Liver (tissue), 8 donors: ENCODE measurements at regions not wholly inside any gene's neighbourhood (a gene's known extent, or its start where the extent isn't known, plus 50 kb on each side); places are given as distances from the start of the nearest gene placed in this dataset.

Source experiments
- DNase-seq: peaks from one replicate; pipeline ENCODE4 v3.0.0-alpha.2; 2017; ENCODE audit warnings: low spot score
- H3K27ac ChIP-seq, 2 donors: one replicate each; pipeline ENCODE4 v1.7.0; 2013; ENCODE audit warnings: inconsistent platforms in 2 of 2, low read length in 2 of 2, control low read depth in 1 of 2, low read depth in 1 of 2, mild to moderate bottlenecking in 1 of 2
- H3K27me3 ChIP-seq, 4 donors: one replicate each; pipeline versions ENCODE4 v1.6.1 to v1.7.0; 2013; ENCODE audit warnings: low read length in 3 of 4, inconsistent platforms in 1 of 4, mild to moderate bottlenecking in 1 of 4, moderate library complexity in 1 of 4; ENCODE audit not compliant: control insufficient read depth in 4 of 4, insufficient read depth in 4 of 4
- H3K36me3 ChIP-seq, 4 donors: one replicate each; pipeline versions ENCODE4 v1.6.1 to v1.7.0; 2013; ENCODE audit warnings: low read length in 3 of 4, mild to moderate bottlenecking in 3 of 4, low read depth in 1 of 4, moderate library complexity in 1 of 4; ENCODE audit not compliant: control insufficient read depth in 4 of 4, insufficient read depth in 3 of 4
- H3K4me1 ChIP-seq, 4 donors: one replicate each; pipeline versions ENCODE4 v1.6.1 to v1.7.0; 2013; ENCODE audit warnings: low read length in 3 of 4, mild to moderate bottlenecking in 3 of 4, moderate library complexity in 1 of 4; ENCODE audit not compliant: control insufficient read depth in 4 of 4, insufficient read depth in 4 of 4
- H3K4me3 ChIP-seq, 3 donors: one replicate each; pipeline versions ENCODE4 v1.6.1 to v1.7.0; 2013; ENCODE audit warnings: low read length in 3 of 3, control low read depth in 1 of 3, low read depth in 1 of 3, mild to moderate bottlenecking in 1 of 3
- H3K9ac ChIP-seq, 2 donors: one replicate each; pipeline ENCODE4 v1.7.0; 2013; ENCODE audit warnings: low read length in 2 of 2, mild to moderate bottlenecking in 2 of 2, moderate library complexity in 2 of 2, control low read depth in 1 of 2, low read depth in 1 of 2
- H3K9me3 ChIP-seq, 4 donors: one replicate each; pipeline versions ENCODE4 v1.6.1 to v1.7.0; 2013; ENCODE audit warnings: low read length in 3 of 4; ENCODE audit not compliant: control insufficient read depth in 4 of 4
- CTCF ChIP-seq: fragments of 150-350 bp; IDR thresholded peaks from 2 replicates; pipeline ENCODE4 v1.5.1; 2017; ENCODE audit warnings: improper control_type of control experiment, low read depth, low read length; ENCODE audit not compliant: missing input control
- EGR1 ChIP-seq, 2 donors: IDR thresholded peaks; 2 replicates each; pipeline ENCODE4 v1.6.1; 2016 to 2018; ENCODE audit warnings: antibody characterized with exemption in 2 of 2, low read depth in 2 of 2
- FOXA1 ChIP-seq: IDR thresholded peaks from 2 replicates; pipeline ENCODE4 v1.6.1; 2016; ENCODE audit warnings: antibody characterized with exemption
- FOXA2 ChIP-seq: IDR thresholded peaks from 2 replicates; pipeline ENCODE4 v1.6.1; 2016; ENCODE audit warnings: antibody characterized with exemption
- GABPA ChIP-seq, 2 donors: IDR thresholded peaks in 1 of 2; conservative IDR thresholded peaks in 1 of 2; 2 replicates each; pipeline ENCODE4 v1.6.1; 2016; ENCODE audit warnings: antibody characterized with exemption in 2 of 2, mild to moderate bottlenecking in 1 of 2, moderate library complexity in 1 of 2
- HNF4A ChIP-seq, 2 donors: conservative IDR thresholded peaks; 2 replicates each; pipeline ENCODE4 v1.6.1; 2016; ENCODE audit warnings: antibody characterized with exemption in 2 of 2, mild to moderate bottlenecking in 2 of 2
- HNF4G ChIP-seq: IDR thresholded peaks from 2 replicates; pipeline ENCODE4 v1.6.1; 2016; ENCODE audit warnings: antibody characterized with exemption
- JUND ChIP-seq, 2 donors: IDR thresholded peaks; 2 replicates each; pipeline ENCODE4 v1.6.1; 2016; ENCODE audit warnings: antibody characterized with exemption in 2 of 2
- MAX ChIP-seq: IDR thresholded peaks from 2 replicates; pipeline ENCODE4 v1.6.1; 2016; ENCODE audit warnings: antibody characterized with exemption
- NR2F2 ChIP-seq: IDR thresholded peaks from 2 replicates; pipeline ENCODE4 v1.6.1; 2016; ENCODE audit warnings: antibody characterized with exemption
- RAD21 ChIP-seq, 2 donors: IDR thresholded peaks; 2 replicates each; pipeline ENCODE4 v1.6.1; 2016; ENCODE audit warnings: antibody characterized with exemption in 2 of 2, mild to moderate bottlenecking in 2 of 2
- REST ChIP-seq: IDR thresholded peaks from 2 replicates; pipeline ENCODE4 v1.6.1; 2016; ENCODE audit warnings: antibody characterized with exemption, mild to moderate bottlenecking
- RXRA ChIP-seq, 2 donors: IDR thresholded peaks; 2 replicates each; pipeline ENCODE4 v1.6.1; 2017 to 2018; ENCODE audit warnings: antibody characterized with exemption in 2 of 2, mild to moderate bottlenecking in 1 of 2
- YY1 ChIP-seq: IDR thresholded peaks from 2 replicates; pipeline ENCODE4 v1.6.1; 2016; ENCODE audit warnings: antibody characterized with exemption, mild to moderate bottlenecking
- ZBTB33 ChIP-seq: IDR thresholded peaks from 2 replicates; pipeline ENCODE4 v1.6.1; 2016; ENCODE audit warnings: antibody characterized with exemption
- WGBS: extraction: QIAGEN DNeasy Blood & Tissue Kit; methylation state at CpG from one replicate; pipeline ENCODE4 v1.1.7; 2013; 5-methylcytosine and 5-hydroxymethylcytosine counted together
- donor health status: healthy.
- donor health status: healthy.
- donor health status: healthy.
- donor health status: healthy.
- donor health status: healthy.

- peaks cover 0 to 4% (median under 1%) of the 10 kb centered on the region in 4 donors for H3K27me3 ChIP-seq
- no peak for DNase-seq
- TF ChIP-seq HNF4G (no peak), EGR1 (IDR thresholded peaks at IDR 0.05; ENCODE audit: low read depth in 2 of 2) (no peak), CTCF (no peak), RXRA (IDR thresholded peaks at IDR 0.05) (no peak), YY1 (no peak), FOXA1 (no peak), REST (no peak), RAD21 (IDR thresholded peaks at IDR 0.05) (no peak), HNF4A (conservative IDR thresholded peaks at IDR 0.05) (no peak), MAX (no peak)
- H3K4me3 ChIP-seq, result no peak overlapping the region
- peaks cover 0 to 3% (median 0%) of the 10 kb centered on the region in 4 donors for H3K9me3 ChIP-seq
- H3K9ac ChIP-seq, result no peak overlapping the region
- no peaks in the 10 kb centered on the region for H3K36me3 ChIP-seq
- no peaks in the 10 kb centered on the region for H3K4me1 ChIP-seq
- WGBS, result 87% methylated on average over 1 of the region's 1 CpG
- no peak overlapping the region for H3K27ac ChIP-seq
These were observed 159.8 kb upstream of the TMEM260 start for GRCh38 chr14:56419750-56420149.

- no peak for DNase-seq
- TF ChIP-seq GABPA (IDR thresholded peaks at IDR 0.05 in 1 of 2, conservative IDR thresholded peaks at IDR 0.05 in 1 of 2), result no peak
- TF ChIP-seq RAD21 (IDR thresholded peaks at IDR 0.05), result no peak
- TF ChIP-seq ZBTB33, result no peak
- no peak for TF ChIP-seq JUND (IDR thresholded peaks at IDR 0.05)
- no peak for TF ChIP-seq HNF4G
- no peak for TF ChIP-seq FOXA2
- no peak for TF ChIP-seq NR2F2
- Histone ChIP-seq H3K27ac (no peak overlapping the region), H3K27me3 (peaks cover 0 to 3% (median under 1%) of the 10 kb centered on the region in 4 donors), H3K36me3 (no peaks in the 10 kb centered on the region), H3K9ac (no peak overlapping the region), H3K4me1 (no peaks in the 10 kb centered on the region), H3K4me3 (no peak overlapping the region), H3K9me3 (peaks cover 0 to 3% (median 0%) of the 10 kb centered on the region in 4 donors)
- WGBS, result 85% methylated on average over 2 of the region's 2 CpGs
These were observed 157.4 kb upstream of the TMEM260 start for GRCh38 chr14:56422221-56422620.
